Fibroblast of peridontal ligament (primary cell): ENCODE measurements at regions not wholly inside any gene's neighbourhood (a gene's known extent, or its start where the extent isn't known, plus 50 kb on each side); places are given as distances from the start of the nearest gene placed in this dataset.

Experiments
- DNase-seq: peaks from one replicate; pipeline ENCODE4 v3.0.0-alpha.2; 2010; ENCODE audit errors: extremely low read depth

- no peak for DNase-seq
These were observed 154.3 kb upstream of the IQSEC1 start for GRCh38 chr3:13227315-13228165.

GRCh38 chr3:13224967-13225366 is 151.7 kb upstream of the IQSEC1 start:
- DNase-seq = no peak

- DNase-seq = no peak
These were observed 150.5 kb upstream of the IQSEC1 start for GRCh38 chr3:13223574-13224237.

GRCh38 chr3:13222891-13223573 is 149.8 kb upstream of the IQSEC1 start:
- DNase-seq = no peak

- no peak for DNase-seq
These were observed 148.9 kb upstream of the IQSEC1 start for GRCh38 chr3:13222131-13222530.

GRCh38 chr3:13221491-13222061 is 148.3 kb upstream of the IQSEC1 start:
- DNase-seq = no peak

- no peak for DNase-seq
These were observed 147.8 kb upstream of the IQSEC1 start for GRCh38 chr3:13220991-13221390.

- DNase-seq = no peak
These were observed 146.7 kb upstream of the IQSEC1 start for GRCh38 chr3:13219902-13220296.

GRCh38 chr3:13219077-13219901 is 146.1 kb upstream of the IQSEC1 start:
- no peak for DNase-seq

- DNase-seq = no peak
These were observed 145.3 kb upstream of the IQSEC1 start for GRCh38 chr3:13218541-13218908.

- DNase-seq = no peak
These were observed 144.7 kb upstream of the IQSEC1 start for GRCh38 chr3:13217736-13218540.

GRCh38 chr3:13217253-13217652 is 144.0 kb upstream of the IQSEC1 start:
- DNase-seq = no peak

GRCh38 chr3:13215940-13216546 is 142.8 kb upstream of the IQSEC1 start:
- no peak for DNase-seq

GRCh38 chr3:13214847-13215472 is 141.7 kb upstream of the IQSEC1 start:
- no peak for DNase-seq

- DNase-seq = no peak
These were observed 140.9 kb upstream of the IQSEC1 start for GRCh38 chr3:13213911-13214846.

- DNase-seq = no peak
These were observed 140.3 kb upstream of the IQSEC1 start for GRCh38 chr3:13213490-13213889.

- DNase-seq = no peak
These were observed 138.5 kb upstream of the IQSEC1 start for GRCh38 chr3:13211605-13212210.
